GM21360 (cell line): ENCODE measurements at regions not wholly inside any gene's neighbourhood (a gene's known extent, or its start where the extent isn't known, plus 50 kb on each side); places are given as distances from the start of the nearest gene placed in this dataset.
"Not testable (repeated sequence)": the region's sequence is repeated elsewhere in the genome, so short reads cannot be mapped to it uniquely, and the experiment has no call there.

Source experiments
- ATAC-seq: cut with Tn5 transposase; IDR thresholded peaks from one replicate; pipeline ENCODE4 v1.9.1; 2021; ENCODE audit warnings: mild to moderate bottlenecking, moderate library complexity; ENCODE audit not compliant: unreplicated experiment

GRCh38 chr6:122214605-122215318 lies 184.7 kb upstream of the HSF2 start:
- ATAC-seq, result no peak

- no peak for ATAC-seq
Observed at GRCh38 chr6:122220254-122220653, 179.2 kb upstream of the HSF2 start.

GRCh38 chr6:122222761-122223160 lies 176.7 kb upstream of the HSF2 start:
- no peak for ATAC-seq

GRCh38 chr6:122223251-122223650 lies 176.2 kb upstream of the HSF2 start:
- ATAC-seq, result no peak

- ATAC-seq, result no peak
Observed at GRCh38 chr6:122238861-122239260, 160.6 kb upstream of the HSF2 start.

- ATAC-seq, result no peak
Observed at GRCh38 chr6:122246906-122247658, 152.4 kb upstream of the HSF2 start.

GRCh38 chr6:122248001-122248669 lies 151.3 kb upstream of the HSF2 start:
- ATAC-seq, result no peak

- ATAC-seq, result no peak
Observed at GRCh38 chr6:122248844-122249243, 150.6 kb upstream of the HSF2 start.

GRCh38 chr6:122258839-122259238 lies 140.6 kb upstream of the HSF2 start:
- no peak for ATAC-seq

- no peak for ATAC-seq
Observed at GRCh38 chr6:122264557-122264956, 134.9 kb upstream of the HSF2 start.

GRCh38 chr6:122265755-122266154 lies 133.7 kb upstream of the HSF2 start:
- no peak for ATAC-seq

- ATAC-seq, result no peak
Observed at GRCh38 chr6:122268394-122268793, 131.1 kb upstream of the HSF2 start.

- no peak for ATAC-seq
Observed at GRCh38 chr6:122276637-122277036, 122.8 kb upstream of the HSF2 start.

GRCh38 chr6:122280105-122281021 lies 119.1 kb upstream of the HSF2 start:
- ATAC-seq, result not testable (repeated sequence)

GRCh38 chr6:122283884-122284283 lies 115.6 kb upstream of the HSF2 start:
- ATAC-seq, result no peak

- no peak for ATAC-seq
Observed at GRCh38 chr6:122284848-122285247, 114.6 kb upstream of the HSF2 start.

GRCh38 chr6:122285292-122285913 lies 114.0 kb upstream of the HSF2 start:
- ATAC-seq, result no peak

- ATAC-seq, result no peak
Observed at GRCh38 chr6:122286512-122286911, 112.9 kb upstream of the HSF2 start.

GRCh38 chr6:122289762-122290539 lies 109.5 kb upstream of the HSF2 start:
- no peak for ATAC-seq

GRCh38 chr6:122297010-122297409 lies 102.4 kb upstream of the HSF2 start:
- ATAC-seq, result no peak
